Right atrium auricular region (tissue), 2 donors: ENCODE measurements at regions not wholly inside any gene's neighbourhood (a gene's known extent, or its start where the extent isn't known, plus 50 kb on each side); places are given as distances from the start of the nearest gene placed in this dataset.
A peak's percentile ranks its signal among the peaks of the same experiment; 100 is the strongest.

Experiments
- DNase-seq: peaks from one replicate; pipeline ENCODE4 v3.0.0-alpha.2; 2019; ENCODE audit warnings: low spot score
- H3K27ac ChIP-seq, 2 donors: fragments of 200-600 bp; sonication (generic); 1 replicate in 1 of 2; 2 replicates in 1 of 2; pipeline ENCODE4 v1.5.1; 2016 to 2019
- H3K27me3 ChIP-seq, 2 donors: fragments of 200-600 bp; sonication (generic); one replicate each; pipeline versions ENCODE4 v1.5.1 to v1.6.0; 2017 to 2019
- H3K36me3 ChIP-seq: fragments of 200-600 bp; sonication (generic); one replicate; pipeline ENCODE4 v1.5.1; 2016
- H3K4me1 ChIP-seq, 2 donors: fragments of 200-600 bp; sonication (generic); one replicate each; pipeline versions ENCODE4 v1.5.1 to v1.6.0; 2017 to 2019
- H3K4me3 ChIP-seq, 2 donors: fragments of 200-600 bp; sonication (generic); 1 replicate in 1 of 2; 2 replicates in 1 of 2; pipeline ENCODE4 v1.5.1; 2017 to 2019; ENCODE audit warnings: mild to moderate bottlenecking in 1 of 2, moderate library complexity in 1 of 2
- H3K9me3 ChIP-seq, 2 donors: fragments of 200-600 bp; sonication (generic); one replicate each; pipeline ENCODE4 v1.5.1; 2019
- TF ChIP-seq, protein P1 (sequence below), 2 donors: fragments of 200-600 bp; sonication (generic); IDR thresholded peaks; one replicate each; pipeline ENCODE4 v1.5.1; 2019; ENCODE audit warnings: antibody characterized with exemption in 2 of 2

GRCh38 chr4:54967289-54967688, 158.1 kb downstream of the KDR start:
- H3K4me1 ChIP-seq, result no peaks in the 10 kb centered on the region
- H3K4me3 ChIP-seq, result no peak overlapping the region
- no peaks in the 10 kb centered on the region for H3K27me3 ChIP-seq
- H3K36me3 ChIP-seq, result no peaks in the 10 kb centered on the region
- TF ChIP-seq, protein P1, sequence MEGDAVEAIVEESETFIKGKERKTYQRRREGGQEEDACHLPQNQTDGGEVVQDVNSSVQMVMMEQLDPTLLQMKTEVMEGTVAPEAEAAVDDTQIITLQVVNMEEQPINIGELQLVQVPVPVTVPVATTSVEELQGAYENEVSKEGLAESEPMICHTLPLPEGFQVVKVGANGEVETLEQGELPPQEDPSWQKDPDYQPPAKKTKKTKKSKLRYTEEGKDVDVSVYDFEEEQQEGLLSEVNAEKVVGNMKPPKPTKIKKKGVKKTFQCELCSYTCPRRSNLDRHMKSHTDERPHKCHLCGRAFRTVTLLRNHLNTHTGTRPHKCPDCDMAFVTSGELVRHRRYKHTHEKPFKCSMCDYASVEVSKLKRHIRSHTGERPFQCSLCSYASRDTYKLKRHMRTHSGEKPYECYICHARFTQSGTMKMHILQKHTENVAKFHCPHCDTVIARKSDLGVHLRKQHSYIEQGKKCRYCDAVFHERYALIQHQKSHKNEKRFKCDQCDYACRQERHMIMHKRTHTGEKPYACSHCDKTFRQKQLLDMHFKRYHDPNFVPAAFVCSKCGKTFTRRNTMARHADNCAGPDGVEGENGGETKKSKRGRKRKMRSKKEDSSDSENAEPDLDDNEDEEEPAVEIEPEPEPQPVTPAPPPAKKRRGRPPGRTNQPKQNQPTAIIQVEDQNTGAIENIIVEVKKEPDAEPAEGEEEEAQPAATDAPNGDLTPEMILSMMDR (IDR thresholded peaks at IDR 0.05), result no peak
- no peak for DNase-seq
- no peak overlapping the region for H3K27ac ChIP-seq
- H3K9me3 ChIP-seq, result no peaks in the 10 kb centered on the region

- Histone ChIP-seq H3K4me1 (no peaks in the 10 kb centered on the region), H3K4me3 (no peak overlapping the region), H3K27me3 (no peaks in the 10 kb centered on the region), H3K27ac (no peak overlapping the region), H3K36me3 (no peaks in the 10 kb centered on the region), H3K9me3 (no peaks in the 10 kb centered on the region)
- TF ChIP-seq, protein P1 (IDR thresholded peaks at IDR 0.05), result peak in 1 of 2 donors; percentile 68
- DNase-seq, result no peak
These were observed 163.9 kb downstream of the KDR start for GRCh38 chr4:54961357-54961975.

DNA sequence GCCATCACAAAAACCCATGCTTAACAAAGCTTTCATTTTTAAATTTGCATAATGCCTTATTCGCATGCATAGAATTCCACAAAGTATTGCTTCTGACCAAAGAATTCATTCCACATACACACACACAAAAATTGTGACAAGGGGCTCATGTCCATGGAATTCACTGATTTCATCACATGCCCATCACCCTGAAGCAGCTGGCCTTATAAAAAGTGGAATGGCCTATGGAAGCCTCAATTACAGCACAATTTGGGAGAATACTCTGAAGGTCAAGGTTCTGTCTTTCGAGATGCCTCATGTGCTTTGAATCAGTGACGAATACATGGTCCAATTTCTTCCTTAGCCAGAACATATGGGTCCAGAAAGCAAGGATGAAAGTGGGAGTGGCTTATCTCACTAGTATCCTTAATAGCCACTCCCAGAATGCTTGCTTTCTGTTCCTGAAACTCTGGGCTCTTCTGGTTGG, 165.7 kb downstream of the KDR start:
- DNase-seq, result no peak
- H3K27ac ChIP-seq, result no peak overlapping the region
- no peaks in the 10 kb centered on the region for H3K27me3 ChIP-seq
- no peaks in the 10 kb centered on the region for H3K9me3 ChIP-seq
- no peak overlapping the region for H3K4me3 ChIP-seq
- TF ChIP-seq, protein P1 (IDR thresholded peaks at IDR 0.05), result no peak
- no peaks in the 10 kb centered on the region for H3K36me3 ChIP-seq
- H3K4me1 ChIP-seq, result peaks cover 0 to 10% of the 10 kb centered on the region in 2 donors

GRCh38 chr4:54959131-54959530, 166.3 kb downstream of the KDR start:
- TF ChIP-seq, protein P1 (IDR thresholded peaks at IDR 0.05), result no peak
- Histone ChIP-seq H3K36me3 (no peaks in the 10 kb centered on the region), H3K9me3 (no peaks in the 10 kb centered on the region), H3K27me3 (no peaks in the 10 kb centered on the region), H3K4me3 (no peak overlapping the region), H3K4me1 (peaks cover 0 to 11% of the 10 kb centered on the region in 2 donors), H3K27ac (no peak overlapping the region)
- no peak for DNase-seq

DNA sequence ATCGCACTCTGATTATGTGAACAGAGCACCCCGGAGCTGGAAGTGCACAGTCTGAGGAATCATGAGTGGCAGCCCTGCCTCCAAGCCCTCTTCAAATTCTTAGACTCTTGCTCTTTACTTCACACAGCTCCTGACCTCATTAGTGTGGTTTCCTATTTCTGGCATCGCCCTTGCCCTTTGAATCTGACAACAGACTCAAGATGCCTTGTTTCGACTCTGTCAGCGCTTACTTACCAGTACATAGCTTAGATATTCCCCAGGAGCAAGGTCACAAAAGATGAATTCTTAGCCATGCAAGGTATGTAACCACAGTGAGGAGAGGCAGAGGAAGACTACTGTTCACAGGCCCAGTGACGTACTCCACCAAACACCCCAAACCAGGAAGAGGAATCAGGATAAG, 167.2 kb downstream of the KDR start:
- DNase-seq, result no peak
- no peaks in the 10 kb centered on the region for H3K27me3 ChIP-seq
- no peaks in the 10 kb centered on the region for H3K36me3 ChIP-seq
- H3K4me1 ChIP-seq, result peaks cover 0 to 11% of the 10 kb centered on the region in 2 donors
- no peaks in the 10 kb centered on the region for H3K9me3 ChIP-seq
- H3K27ac ChIP-seq, result no peak overlapping the region
- TF ChIP-seq, protein P1 (IDR thresholded peaks at IDR 0.05), result no peak
- H3K4me3 ChIP-seq, result no peak overlapping the region
